IgD-negative memory B cell (primary cell): ENCODE measurements at regions not wholly inside any gene's neighbourhood (a gene's known extent, or its start where the extent isn't known, plus 50 kb on each side); places are given as distances from the start of the nearest gene placed in this dataset.

Experiments
- H3K27ac Mint-ChIP-seq, 3 donors: one replicate each; pipeline ENCODE4 v1.8.0; 2020 to 2022; ENCODE audit warnings: mild to moderate bottlenecking in 3 of 3, mixed read lengths in 3 of 3, moderate library complexity in 1 of 3
- H3K27me3 Mint-ChIP-seq: one replicate; pipeline ENCODE4 v1.8.0; 2021; ENCODE audit warnings: mixed read lengths
- H3K36me3 Mint-ChIP-seq: one replicate; pipeline ENCODE4 v1.8.0; 2020; ENCODE audit warnings: mild to moderate bottlenecking, mixed read lengths
- H3K4me1 Mint-ChIP-seq, 3 donors: one replicate each; pipeline ENCODE4 v1.8.0; 2020 to 2022; ENCODE audit warnings: mixed read lengths in 3 of 3, mild to moderate bottlenecking in 1 of 3
- H3K4me3 Mint-ChIP-seq, 4 donors: one replicate each; pipeline ENCODE4 v1.8.0; 2020 to 2022; ENCODE audit warnings: mild to moderate bottlenecking in 4 of 4, mixed read lengths in 4 of 4, moderate library complexity in 3 of 4
- H3K9me3 Mint-ChIP-seq, 3 donors: one replicate each; pipeline ENCODE4 v1.8.0; 2020 to 2021; ENCODE audit warnings: mixed read lengths in 3 of 3, mild to moderate bottlenecking in 1 of 3

- Mint-ChIP-seq H3K9me3 (peaks cover 0 to 4% (median 0%) of the 10 kb centered on the region in 3 donors), H3K36me3 (no peaks in the 10 kb centered on the region), H3K4me3 (no peak overlapping the region), H3K4me1 (peaks cover 7 to 11% (median 9%) of the 10 kb centered on the region in 3 donors), H3K27me3 (no peaks in the 10 kb centered on the region), H3K27ac (no peak overlapping the region)
These were observed 51.3 kb upstream of the FLI1 start for GRCh38 chr11:128642571-128642970.

- H3K27me3 Mint-ChIP-seq = no peaks in the 10 kb centered on the region
- H3K36me3 Mint-ChIP-seq = no peaks in the 10 kb centered on the region
- peak overlapping the region in 1 of 4 donors; percentile 61 for H3K4me3 Mint-ChIP-seq
- H3K27ac Mint-ChIP-seq = no peak overlapping the region
- peaks cover 7 to 11% (median 9%) of the 10 kb centered on the region in 3 donors for H3K4me1 Mint-ChIP-seq
- peaks cover 0 to 4% (median 0%) of the 10 kb centered on the region in 3 donors for H3K9me3 Mint-ChIP-seq
These were observed 50.1 kb upstream of the FLI1 start for GRCh38 chr11:128643661-128644317.
